ENCODE measurements at regions not wholly inside any gene's neighbourhood (a gene's known extent, or its start where the extent isn't known, plus 50 kb on each side); places are given as distances from the start of the nearest gene placed in this dataset.
"Not testable (repeated sequence)": the region's sequence is repeated elsewhere in the genome, so short reads cannot be mapped to it uniquely, and the experiment has no call there.

DNA sequence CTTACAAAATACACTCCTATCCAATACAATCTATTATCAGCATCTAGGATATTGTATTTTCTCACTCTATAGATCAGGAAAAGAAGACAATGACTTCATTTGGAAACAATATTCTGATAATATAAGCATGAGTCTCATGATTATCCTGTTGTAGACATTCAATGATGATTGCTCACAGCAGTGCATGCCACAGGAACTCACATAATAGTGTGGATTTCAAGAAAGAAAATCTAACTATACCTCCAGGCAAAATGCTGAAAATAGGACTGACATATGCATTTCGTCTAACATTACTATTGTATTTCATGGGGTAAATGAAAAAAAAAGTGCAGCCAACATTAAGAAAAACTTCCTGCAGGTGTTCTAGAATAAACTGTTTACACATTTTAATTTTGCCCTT lies 122.6 kb downstream of the POSTN start:
- Histone ChIP-seq H3K27me3 (no peaks in the 10 kb centered on the region), H3K9me3 (ENCODE audit: low read depth) (no peaks in the 10 kb centered on the region), H3K4me1 (ENCODE audit: low read depth) (no peaks in the 10 kb centered on the region), H3K4me3 (no peak overlapping the region), H3K36me3 (no peaks in the 10 kb centered on the region), H3K27ac (no peak overlapping the region)
- no peak for DNase-seq (ENCODE audit: low read depth in 1 of 2, low spot score in 1 of 2)
- TF ChIP-seq, protein P1, sequence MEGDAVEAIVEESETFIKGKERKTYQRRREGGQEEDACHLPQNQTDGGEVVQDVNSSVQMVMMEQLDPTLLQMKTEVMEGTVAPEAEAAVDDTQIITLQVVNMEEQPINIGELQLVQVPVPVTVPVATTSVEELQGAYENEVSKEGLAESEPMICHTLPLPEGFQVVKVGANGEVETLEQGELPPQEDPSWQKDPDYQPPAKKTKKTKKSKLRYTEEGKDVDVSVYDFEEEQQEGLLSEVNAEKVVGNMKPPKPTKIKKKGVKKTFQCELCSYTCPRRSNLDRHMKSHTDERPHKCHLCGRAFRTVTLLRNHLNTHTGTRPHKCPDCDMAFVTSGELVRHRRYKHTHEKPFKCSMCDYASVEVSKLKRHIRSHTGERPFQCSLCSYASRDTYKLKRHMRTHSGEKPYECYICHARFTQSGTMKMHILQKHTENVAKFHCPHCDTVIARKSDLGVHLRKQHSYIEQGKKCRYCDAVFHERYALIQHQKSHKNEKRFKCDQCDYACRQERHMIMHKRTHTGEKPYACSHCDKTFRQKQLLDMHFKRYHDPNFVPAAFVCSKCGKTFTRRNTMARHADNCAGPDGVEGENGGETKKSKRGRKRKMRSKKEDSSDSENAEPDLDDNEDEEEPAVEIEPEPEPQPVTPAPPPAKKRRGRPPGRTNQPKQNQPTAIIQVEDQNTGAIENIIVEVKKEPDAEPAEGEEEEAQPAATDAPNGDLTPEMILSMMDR (IDR thresholded peaks at IDR 0.05; ENCODE audit: low read depth, low read length): no peak

DNA sequence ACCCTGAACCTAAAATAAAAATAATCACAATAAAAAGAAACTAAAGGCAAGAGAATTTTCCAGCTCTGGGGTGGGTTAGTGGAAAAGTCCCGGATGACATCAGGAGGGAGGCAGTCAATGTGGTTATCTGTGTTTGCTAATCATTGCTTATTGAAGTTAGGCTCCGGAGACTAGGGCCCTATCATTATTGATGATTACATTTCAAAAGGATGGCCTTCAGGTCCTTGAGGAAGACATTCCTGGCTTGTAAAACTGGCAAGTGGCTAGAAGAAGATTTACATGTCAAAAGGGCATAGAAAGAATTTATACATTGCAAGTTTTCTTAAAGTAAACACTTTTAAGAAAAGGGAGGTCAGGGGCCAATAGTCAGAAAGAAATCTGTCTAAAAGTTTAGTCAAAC lies 123.4 kb downstream of the POSTN start:
- Histone ChIP-seq H3K9me3 (ENCODE audit: low read depth) (no peaks in the 10 kb centered on the region), H3K27ac (no peak overlapping the region), H3K27me3 (no peaks in the 10 kb centered on the region), H3K36me3 (no peaks in the 10 kb centered on the region), H3K4me1 (ENCODE audit: low read depth) (no peaks in the 10 kb centered on the region), H3K4me3 (no peak overlapping the region)
- TF ChIP-seq, protein P1 (IDR thresholded peaks at IDR 0.05; ENCODE audit: low read depth, low read length): no peak
- DNase-seq (ENCODE audit: low read depth in 1 of 2, low spot score in 1 of 2): no peak

DNA sequence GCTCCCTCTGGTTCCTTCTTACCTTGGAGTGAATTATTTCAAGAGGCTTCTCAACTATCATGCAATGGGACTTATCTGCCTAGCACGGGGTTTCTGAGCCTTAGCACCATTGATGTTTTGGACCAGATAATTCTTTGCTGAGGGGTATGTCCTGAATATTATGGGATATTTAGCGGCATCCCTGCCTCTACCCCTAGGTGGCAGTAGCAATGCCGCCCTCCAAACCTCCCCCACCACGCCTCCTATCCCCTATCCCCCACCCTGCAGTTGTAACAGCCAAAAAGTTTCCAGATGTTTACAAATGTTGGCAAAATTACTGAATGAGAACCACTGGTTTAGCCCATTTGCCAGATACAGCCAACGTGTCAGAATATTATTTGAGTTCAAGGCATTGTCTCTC lies 125.5 kb downstream of the POSTN start:
- DNase-seq (ENCODE audit: low read depth in 1 of 2, low spot score in 1 of 2): no peak
- H3K27me3 ChIP-seq: no peaks in the 10 kb centered on the region
- H3K9me3 ChIP-seq (ENCODE audit: low read depth): no peaks in the 10 kb centered on the region
- H3K4me1 ChIP-seq (ENCODE audit: low read depth): no peaks in the 10 kb centered on the region
- TF ChIP-seq, protein P1 (IDR thresholded peaks at IDR 0.05; ENCODE audit: low read depth, low read length): no peak
- no peak overlapping the region for H3K4me3 ChIP-seq
- no peaks in the 10 kb centered on the region for H3K36me3 ChIP-seq
- no peak overlapping the region for H3K27ac ChIP-seq

DNA sequence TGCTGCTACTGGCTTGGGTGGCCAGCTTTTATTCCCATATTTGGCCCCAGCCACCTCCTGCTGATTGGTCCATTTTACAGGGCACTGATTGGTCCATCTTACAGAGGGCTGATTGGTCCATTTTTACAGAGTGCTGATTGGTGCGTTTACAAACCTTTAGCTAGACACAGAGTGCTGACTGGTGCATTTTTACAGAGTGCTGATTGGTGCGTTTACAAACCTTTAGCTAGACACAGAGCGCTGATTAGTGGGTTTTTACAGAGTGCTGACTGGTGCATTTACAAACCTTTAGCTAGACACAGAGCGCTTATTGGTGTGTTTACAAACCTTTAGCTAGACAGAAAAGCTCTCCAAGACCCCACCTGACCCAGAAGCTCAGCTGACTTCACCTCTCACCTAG lies 126.3 kb downstream of the POSTN start:
- not testable (repeated sequence) for H3K36me3 ChIP-seq; DNase-seq (ENCODE audit: low read depth in 1 of 2, low spot score in 1 of 2); H3K4me1 ChIP-seq (ENCODE audit: low read depth); H3K27ac ChIP-seq; H3K4me3 ChIP-seq; H3K9me3 ChIP-seq (ENCODE audit: low read depth); H3K27me3 ChIP-seq

DNA sequence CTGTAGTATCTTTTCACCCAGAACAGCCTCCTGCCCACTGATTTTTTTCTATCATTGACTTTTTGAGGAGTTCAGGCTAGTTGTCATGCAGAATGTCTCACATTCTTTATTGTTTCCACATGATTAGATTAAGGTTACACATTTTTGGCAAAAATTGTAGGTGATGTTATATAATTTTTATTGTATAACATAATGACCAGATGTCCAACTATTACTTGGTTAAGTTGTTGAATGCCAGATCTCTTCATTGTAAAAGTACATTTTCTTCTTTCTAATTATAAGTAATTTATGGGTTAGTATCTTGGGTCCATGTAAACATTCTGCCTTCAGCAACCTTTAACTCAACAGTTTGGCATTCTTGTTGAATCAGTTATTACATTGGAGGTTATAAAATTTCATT lies 138.4 kb downstream of the POSTN start:
- H3K4me3 ChIP-seq: no peak overlapping the region
- no peaks in the 10 kb centered on the region for H3K36me3 ChIP-seq
- DNase-seq (ENCODE audit: low read depth in 1 of 2, low spot score in 1 of 2): no peak
- H3K9me3 ChIP-seq (ENCODE audit: low read depth): no peaks in the 10 kb centered on the region
- H3K27me3 ChIP-seq: no peaks in the 10 kb centered on the region
- TF ChIP-seq, protein P1 (IDR thresholded peaks at IDR 0.05; ENCODE audit: low read depth, low read length): no peak
- H3K27ac ChIP-seq: no peak overlapping the region
- no peaks in the 10 kb centered on the region for H3K4me1 ChIP-seq (ENCODE audit: low read depth)

DNA sequence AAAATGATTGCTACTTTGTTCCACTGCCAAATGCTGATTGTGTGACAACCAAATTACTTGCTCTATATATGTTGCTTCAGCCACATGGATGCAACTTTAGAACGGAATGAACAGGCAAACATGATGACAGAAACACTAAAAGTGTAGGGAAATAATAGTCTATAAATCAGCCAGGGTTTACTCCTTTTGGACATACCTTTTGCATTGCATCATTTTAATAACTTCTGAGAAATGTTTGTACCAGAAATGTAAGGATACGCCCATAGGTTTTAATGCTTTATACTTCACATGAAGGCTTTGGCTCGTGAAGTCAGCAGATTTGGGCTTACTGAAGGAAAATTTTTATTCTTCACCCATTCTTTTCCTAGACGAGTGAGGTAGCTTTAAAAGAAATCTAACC lies 141.0 kb downstream of the POSTN start:
- DNase-seq (ENCODE audit: low read depth in 1 of 2, low spot score in 1 of 2): no peak
- Histone ChIP-seq H3K36me3 (no peaks in the 10 kb centered on the region), H3K27me3 (no peaks in the 10 kb centered on the region), H3K4me1 (ENCODE audit: low read depth) (no peaks in the 10 kb centered on the region), H3K9me3 (ENCODE audit: low read depth) (no peaks in the 10 kb centered on the region), H3K4me3 (no peak overlapping the region), H3K27ac (no peak overlapping the region)
- TF ChIP-seq, protein P1 (IDR thresholded peaks at IDR 0.05; ENCODE audit: low read depth, low read length): no peak
